ENCODE measurements at regions not wholly inside any gene's neighbourhood (a gene's known extent, or its start where the extent isn't known, plus 50 kb on each side); places are given as distances from the start of the nearest gene placed in this dataset.

DNA sequence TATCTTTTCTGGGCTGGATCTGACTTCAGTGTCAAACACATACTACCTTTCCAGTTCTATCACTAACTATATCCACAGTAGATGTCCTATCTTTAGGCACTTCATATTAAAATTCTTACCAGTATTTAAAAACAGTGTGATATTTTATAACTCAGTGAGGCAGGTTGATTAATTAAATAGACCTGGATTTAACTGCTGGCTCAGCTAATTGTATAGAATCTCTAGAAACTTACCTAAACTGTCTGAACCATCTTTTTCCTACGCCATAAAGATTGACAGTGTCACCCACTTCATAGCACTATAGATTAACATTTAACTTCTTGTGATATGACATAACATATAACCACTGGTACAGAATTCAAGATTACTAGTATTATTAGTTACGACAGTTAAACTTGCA is 935.3 kb downstream of the FAT4 start:
- WGBS = 94% methylated on average over 2 of the region's 2 CpGs
- TF ChIP-seq, protein P1, sequence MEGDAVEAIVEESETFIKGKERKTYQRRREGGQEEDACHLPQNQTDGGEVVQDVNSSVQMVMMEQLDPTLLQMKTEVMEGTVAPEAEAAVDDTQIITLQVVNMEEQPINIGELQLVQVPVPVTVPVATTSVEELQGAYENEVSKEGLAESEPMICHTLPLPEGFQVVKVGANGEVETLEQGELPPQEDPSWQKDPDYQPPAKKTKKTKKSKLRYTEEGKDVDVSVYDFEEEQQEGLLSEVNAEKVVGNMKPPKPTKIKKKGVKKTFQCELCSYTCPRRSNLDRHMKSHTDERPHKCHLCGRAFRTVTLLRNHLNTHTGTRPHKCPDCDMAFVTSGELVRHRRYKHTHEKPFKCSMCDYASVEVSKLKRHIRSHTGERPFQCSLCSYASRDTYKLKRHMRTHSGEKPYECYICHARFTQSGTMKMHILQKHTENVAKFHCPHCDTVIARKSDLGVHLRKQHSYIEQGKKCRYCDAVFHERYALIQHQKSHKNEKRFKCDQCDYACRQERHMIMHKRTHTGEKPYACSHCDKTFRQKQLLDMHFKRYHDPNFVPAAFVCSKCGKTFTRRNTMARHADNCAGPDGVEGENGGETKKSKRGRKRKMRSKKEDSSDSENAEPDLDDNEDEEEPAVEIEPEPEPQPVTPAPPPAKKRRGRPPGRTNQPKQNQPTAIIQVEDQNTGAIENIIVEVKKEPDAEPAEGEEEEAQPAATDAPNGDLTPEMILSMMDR (IDR thresholded peaks at IDR 0.05) = no peak
- TF ChIP-seq POLR2A (IDR thresholded peaks at IDR 0.05) = no peak
- TF ChIP-seq EP300 (IDR thresholded peaks at IDR 0.05) = no peak
- no peak for TF ChIP-seq POLR2AphosphoS5 (IDR thresholded peaks at IDR 0.05)

GRCh38 chr4:126251169-126251568 is 936.4 kb downstream of the FAT4 start:
- Histone ChIP-seq H3K36me3 (no peaks in the 10 kb centered on the region), H3K27ac (no peak overlapping the region), H3K27me3 (no peaks in the 10 kb centered on the region), H3K4me3 (no peak overlapping the region), H3K9me3 (no peaks in the 10 kb centered on the region), H3K4me1 (no peaks in the 10 kb centered on the region)
- no peak for TF ChIP-seq POLR2A (IDR thresholded peaks at IDR 0.05)
- TF ChIP-seq, protein P1 (IDR thresholded peaks at IDR 0.05) = no peak
- no peak for TF ChIP-seq EP300 (IDR thresholded peaks at IDR 0.05)
- no peak for TF ChIP-seq POLR2AphosphoS5 (IDR thresholded peaks at IDR 0.05)
- no peak for DNase-seq (ENCODE audit: low spot score in 2 of 2)

More for the DNA sequence above, 935.3 kb downstream of the FAT4 start:
- H3K27ac ChIP-seq = no peak overlapping the region
- no peaks in the 10 kb centered on the region for H3K4me1 ChIP-seq
- DNase-seq (ENCODE audit: low spot score in 2 of 2) = no peak
- no peaks in the 10 kb centered on the region for H3K9me3 ChIP-seq
- H3K4me3 ChIP-seq = no peak overlapping the region
- no peaks in the 10 kb centered on the region for H3K27me3 ChIP-seq
- no peaks in the 10 kb centered on the region for H3K36me3 ChIP-seq

- Histone ChIP-seq H3K9me3 (no peaks in the 10 kb centered on the region), H3K36me3 (no peaks in the 10 kb centered on the region), H3K4me1 (no peaks in the 10 kb centered on the region), H3K27me3 (no peaks in the 10 kb centered on the region), H3K27ac (no peak overlapping the region), H3K4me3 (no peak overlapping the region)
- 56% methylated on average over 2 of the region's 2 CpGs for WGBS
- TF ChIP-seq EP300 (IDR thresholded peaks at IDR 0.05) (no peak), POLR2A (IDR thresholded peaks at IDR 0.05) (no peak), POLR2AphosphoS5 (IDR thresholded peaks at IDR 0.05) (no peak)
- TF ChIP-seq, protein P1 (IDR thresholded peaks at IDR 0.05) = no peak
- no peak for DNase-seq (ENCODE audit: low spot score in 2 of 2)
Measured at GRCh38 chr4:126262665-126263064, 947.9 kb downstream of the FAT4 start.

DNA sequence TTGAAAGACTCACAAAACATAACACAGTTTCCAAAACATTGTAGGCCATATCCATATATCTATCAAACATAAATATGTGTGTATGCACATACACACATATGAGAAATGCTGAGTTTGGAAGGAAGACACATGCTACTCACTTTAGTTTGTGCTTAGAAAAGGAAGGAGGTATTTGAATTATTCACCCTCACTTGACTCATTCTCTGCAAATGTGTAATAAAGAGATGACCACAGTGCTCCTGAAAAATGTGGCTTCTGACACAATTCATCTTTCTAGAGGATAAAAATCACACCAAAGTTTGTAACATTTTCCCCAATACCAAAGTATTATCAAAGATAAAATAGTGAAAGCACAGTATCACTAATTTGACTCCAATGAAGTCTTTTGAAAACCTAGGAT is 950.1 kb downstream of the FAT4 start:
- Histone ChIP-seq H3K4me1 (no peaks in the 10 kb centered on the region), H3K4me3 (no peak overlapping the region), H3K36me3 (no peaks in the 10 kb centered on the region), H3K27me3 (no peaks in the 10 kb centered on the region), H3K9me3 (no peaks in the 10 kb centered on the region), H3K27ac (no peak overlapping the region)
- no peak for DNase-seq (ENCODE audit: low spot score in 2 of 2)
- TF ChIP-seq EP300 (IDR thresholded peaks at IDR 0.05) (no peak), POLR2A (IDR thresholded peaks at IDR 0.05) (no peak), POLR2AphosphoS5 (IDR thresholded peaks at IDR 0.05) (no peak)
- TF ChIP-seq, protein P1 (IDR thresholded peaks at IDR 0.05) = no peak

GRCh38 chr4:126265888-126266287 is 951.1 kb downstream of the FAT4 start:
- H3K9me3 ChIP-seq = no peaks in the 10 kb centered on the region
- H3K36me3 ChIP-seq = no peaks in the 10 kb centered on the region
- H3K4me1 ChIP-seq = no peaks in the 10 kb centered on the region
- no peak for DNase-seq (ENCODE audit: low spot score in 2 of 2)
- no peak overlapping the region for H3K4me3 ChIP-seq
- no peaks in the 10 kb centered on the region for H3K27me3 ChIP-seq
- H3K27ac ChIP-seq = no peak overlapping the region
- TF ChIP-seq POLR2A (IDR thresholded peaks at IDR 0.05) (no peak), EP300 (IDR thresholded peaks at IDR 0.05) (no peak), POLR2AphosphoS5 (IDR thresholded peaks at IDR 0.05) (no peak)
- TF ChIP-seq, protein P1 (IDR thresholded peaks at IDR 0.05) = no peak

All from suprapubic skin (tissue), 4 donors.